ENCODE measurements at regions not wholly inside any gene's neighbourhood (a gene's known extent, or its start where the extent isn't known, plus 50 kb on each side); places are given as distances from the start of the nearest gene placed in this dataset.

DNA sequence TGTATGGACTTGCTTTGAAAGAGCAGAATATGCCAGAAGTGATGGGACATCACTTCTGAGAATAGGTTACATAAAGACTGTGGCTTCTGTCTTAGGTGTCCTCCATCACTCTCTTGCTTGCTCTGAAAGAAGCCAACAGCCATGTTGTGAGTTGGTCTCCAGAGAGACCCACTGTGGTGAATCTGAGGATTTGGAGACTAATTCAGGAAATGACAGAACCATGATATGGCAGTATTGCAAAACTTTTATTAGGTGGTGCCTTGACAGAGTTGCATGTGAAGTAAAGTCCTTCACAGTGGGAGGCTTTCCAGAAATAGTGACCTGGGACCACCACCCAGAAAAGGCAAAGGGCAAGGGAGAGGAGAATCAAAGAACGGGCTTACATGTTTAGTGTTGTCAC is 628.6 kb downstream of the KCNT2 start:
- Histone ChIP-seq H3K79me2 (ENCODE audit: insufficient read depth, low read length) (no peaks in the 10 kb centered on the region), H3K27ac (ENCODE audit: low read depth, low read length) (no peak overlapping the region), H2AFZ (ENCODE audit: low read depth, low read length, poor library complexity, severe bottlenecking) (no peak overlapping the region), H3K4me2 (ENCODE audit: low read length) (no peak overlapping the region), H4K20me1 (ENCODE audit: insufficient read depth) (no peaks in the 10 kb centered on the region), H3K4me3 (replicated peaks in 1 of 2; ENCODE audit: low read depth in 1 of 2, low read length in 2 of 2) (no peak overlapping the region), H3K4me1 (ENCODE audit: control insufficient read depth in 1 of 2, insufficient read depth in 2 of 2, low read length in 2 of 2) (no peaks in the 10 kb centered on the region), H3K9ac (ENCODE audit: low read length) (no peak overlapping the region), H3K27me3 (ENCODE audit: insufficient read depth, low read length) (no peaks in the 10 kb centered on the region), H3K36me3 (ENCODE audit: control insufficient read depth in 1 of 2, insufficient read depth in 2 of 2, low read length in 2 of 2) (no peaks in the 10 kb centered on the region), H3K9me3 (ENCODE audit: control insufficient read depth in 1 of 2, insufficient read depth in 1 of 2, low read depth in 1 of 2, low read length in 2 of 2) (no peaks in the 10 kb centered on the region), H3K9me2 (ENCODE audit: insufficient read depth) (no peaks in the 10 kb centered on the region)
- DNase-seq (ENCODE audit: low read depth, low spot score), result no peak
- CTCF ChIA-PET, result no interaction called here
- POLR2A ChIA-PET, result no interaction called here
- TF ChIP-seq, protein P1, sequence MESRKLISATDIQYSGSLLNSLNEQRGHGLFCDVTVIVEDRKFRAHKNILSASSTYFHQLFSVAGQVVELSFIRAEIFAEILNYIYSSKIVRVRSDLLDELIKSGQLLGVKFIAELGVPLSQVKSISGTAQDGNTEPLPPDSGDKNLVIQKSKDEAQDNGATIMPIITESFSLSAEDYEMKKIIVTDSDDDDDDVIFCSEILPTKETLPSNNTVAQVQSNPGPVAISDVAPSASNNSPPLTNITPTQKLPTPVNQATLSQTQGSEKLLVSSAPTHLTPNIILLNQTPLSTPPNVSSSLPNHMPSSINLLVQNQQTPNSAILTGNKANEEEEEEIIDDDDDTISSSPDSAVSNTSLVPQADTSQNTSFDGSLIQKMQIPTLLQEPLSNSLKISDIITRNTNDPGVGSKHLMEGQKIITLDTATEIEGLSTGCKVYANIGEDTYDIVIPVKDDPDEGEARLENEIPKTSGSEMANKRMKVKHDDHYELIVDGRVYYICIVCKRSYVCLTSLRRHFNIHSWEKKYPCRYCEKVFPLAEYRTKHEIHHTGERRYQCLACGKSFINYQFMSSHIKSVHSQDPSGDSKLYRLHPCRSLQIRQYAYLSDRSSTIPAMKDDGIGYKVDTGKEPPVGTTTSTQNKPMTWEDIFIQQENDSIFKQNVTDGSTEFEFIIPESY (IDR thresholded peaks at IDR 0.05; ENCODE audit: extremely low read depth, insufficient replicate concordance, low read length), result no peak
- TF ChIP-seq SIN3A (IDR thresholded peaks at IDR 0.05; ENCODE audit: low read depth), result no peak
- no peak for TF ChIP-seq SP1 (IDR thresholded peaks at IDR 0.05; ENCODE audit: low read depth)
- TF ChIP-seq SRF (IDR thresholded peaks at IDR 0.05; ENCODE audit: low read depth), result no peak
- no peak for TF ChIP-seq JUND (IDR thresholded peaks at IDR 0.05)
- TF ChIP-seq TCF7L2 (IDR thresholded peaks at IDR 0.05; ENCODE audit: borderline replicate concordance, extremely low read depth, insufficient read depth, insufficient read length), result no peak
- TF ChIP-seq, protein P2, sequence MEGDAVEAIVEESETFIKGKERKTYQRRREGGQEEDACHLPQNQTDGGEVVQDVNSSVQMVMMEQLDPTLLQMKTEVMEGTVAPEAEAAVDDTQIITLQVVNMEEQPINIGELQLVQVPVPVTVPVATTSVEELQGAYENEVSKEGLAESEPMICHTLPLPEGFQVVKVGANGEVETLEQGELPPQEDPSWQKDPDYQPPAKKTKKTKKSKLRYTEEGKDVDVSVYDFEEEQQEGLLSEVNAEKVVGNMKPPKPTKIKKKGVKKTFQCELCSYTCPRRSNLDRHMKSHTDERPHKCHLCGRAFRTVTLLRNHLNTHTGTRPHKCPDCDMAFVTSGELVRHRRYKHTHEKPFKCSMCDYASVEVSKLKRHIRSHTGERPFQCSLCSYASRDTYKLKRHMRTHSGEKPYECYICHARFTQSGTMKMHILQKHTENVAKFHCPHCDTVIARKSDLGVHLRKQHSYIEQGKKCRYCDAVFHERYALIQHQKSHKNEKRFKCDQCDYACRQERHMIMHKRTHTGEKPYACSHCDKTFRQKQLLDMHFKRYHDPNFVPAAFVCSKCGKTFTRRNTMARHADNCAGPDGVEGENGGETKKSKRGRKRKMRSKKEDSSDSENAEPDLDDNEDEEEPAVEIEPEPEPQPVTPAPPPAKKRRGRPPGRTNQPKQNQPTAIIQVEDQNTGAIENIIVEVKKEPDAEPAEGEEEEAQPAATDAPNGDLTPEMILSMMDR (IDR thresholded peaks at IDR 0.05 in 2 of 3, conservative IDR thresholded peaks at IDR 0.05 in 1 of 3; ENCODE audit: borderline replicate concordance in 1 of 3, insufficient read depth in 1 of 3, low read depth in 2 of 3, low read length in 2 of 3), result no peak
- TF ChIP-seq, protein P3, sequence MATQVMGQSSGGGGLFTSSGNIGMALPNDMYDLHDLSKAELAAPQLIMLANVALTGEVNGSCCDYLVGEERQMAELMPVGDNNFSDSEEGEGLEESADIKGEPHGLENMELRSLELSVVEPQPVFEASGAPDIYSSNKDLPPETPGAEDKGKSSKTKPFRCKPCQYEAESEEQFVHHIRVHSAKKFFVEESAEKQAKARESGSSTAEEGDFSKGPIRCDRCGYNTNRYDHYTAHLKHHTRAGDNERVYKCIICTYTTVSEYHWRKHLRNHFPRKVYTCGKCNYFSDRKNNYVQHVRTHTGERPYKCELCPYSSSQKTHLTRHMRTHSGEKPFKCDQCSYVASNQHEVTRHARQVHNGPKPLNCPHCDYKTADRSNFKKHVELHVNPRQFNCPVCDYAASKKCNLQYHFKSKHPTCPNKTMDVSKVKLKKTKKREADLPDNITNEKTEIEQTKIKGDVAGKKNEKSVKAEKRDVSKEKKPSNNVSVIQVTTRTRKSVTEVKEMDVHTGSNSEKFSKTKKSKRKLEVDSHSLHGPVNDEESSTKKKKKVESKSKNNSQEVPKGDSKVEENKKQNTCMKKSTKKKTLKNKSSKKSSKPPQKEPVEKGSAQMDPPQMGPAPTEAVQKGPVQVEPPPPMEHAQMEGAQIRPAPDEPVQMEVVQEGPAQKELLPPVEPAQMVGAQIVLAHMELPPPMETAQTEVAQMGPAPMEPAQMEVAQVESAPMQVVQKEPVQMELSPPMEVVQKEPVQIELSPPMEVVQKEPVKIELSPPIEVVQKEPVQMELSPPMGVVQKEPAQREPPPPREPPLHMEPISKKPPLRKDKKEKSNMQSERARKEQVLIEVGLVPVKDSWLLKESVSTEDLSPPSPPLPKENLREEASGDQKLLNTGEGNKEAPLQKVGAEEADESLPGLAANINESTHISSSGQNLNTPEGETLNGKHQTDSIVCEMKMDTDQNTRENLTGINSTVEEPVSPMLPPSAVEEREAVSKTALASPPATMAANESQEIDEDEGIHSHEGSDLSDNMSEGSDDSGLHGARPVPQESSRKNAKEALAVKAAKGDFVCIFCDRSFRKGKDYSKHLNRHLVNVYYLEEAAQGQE (IDR thresholded peaks at IDR 0.05; ENCODE audit: low read depth), result no peak
- no peak for TF ChIP-seq FOSL1 (IDR thresholded peaks at IDR 0.05; ENCODE audit: low read depth)
- TF ChIP-seq RAD21 (IDR thresholded peaks at IDR 0.05; ENCODE audit: low read depth), result no peak
- RAD21 ChIA-PET (ENCODE audit: low non-redundant PET in 1 of 2, low total read pairs in 2 of 2, uncharacterized antibody in 2 of 2, unreplicated experiment in 2 of 2), result no interaction called here
- ATAC-seq, result no peak
- no TSS peak for BruUV-seq (replicated peaks)
- intact Hi-C loops (cut with micrococcal nuclease), result no loop called here

Data from HCT116 (cell line).